DMS114 treated with DMSO at 0.1 percent for 48 hours (cell line): ENCODE measurements at regions not wholly inside any gene's neighbourhood (a gene's known extent, or its start where the extent isn't known, plus 50 kb on each side); places are given as distances from the start of the nearest gene placed in this dataset.
"Not testable (repeated sequence)": the region's sequence is repeated elsewhere in the genome, so short reads cannot be mapped to it uniquely, and the experiment has no call there.

Source experiments
- DNase-seq: peaks from one replicate; lab custom pipeline; 2025; ENCODE audit not compliant: unreplicated experiment; lab: John Stamatoyannopoulos, UW

- DNase-seq, result no peak
These were observed 205.3 kb downstream of the SOX2 start for GRCh38 chr3:181917027-181917426.

GRCh38 chr3:181919375-181919774, 207.7 kb downstream of the SOX2 start:
- no peak for DNase-seq

- DNase-seq, result no peak
These were observed 208.7 kb downstream of the SOX2 start for GRCh38 chr3:181920409-181920808.

- DNase-seq, result no peak
These were observed 209.5 kb downstream of the SOX2 start for GRCh38 chr3:181921220-181921619.

GRCh38 chr3:181925841-181926240, 214.1 kb downstream of the SOX2 start:
- not testable (repeated sequence) for DNase-seq

- DNase-seq, result no peak
These were observed 217.8 kb downstream of the SOX2 start for GRCh38 chr3:181929501-181929900.

- DNase-seq, result no peak
These were observed 218.4 kb downstream of the SOX2 start for GRCh38 chr3:181930105-181930504.

GRCh38 chr3:181932039-181932438, 220.3 kb downstream of the SOX2 start:
- DNase-seq, result no peak

GRCh38 chr3:181933052-181933618, 221.4 kb downstream of the SOX2 start:
- no peak for DNase-seq

GRCh38 chr3:181935915-181936314, 224.2 kb downstream of the SOX2 start:
- DNase-seq, result no peak

- no peak for DNase-seq
These were observed 225.0 kb downstream of the SOX2 start for GRCh38 chr3:181936774-181937173.

- not testable (repeated sequence) for DNase-seq
These were observed 226.9 kb downstream of the SOX2 start for GRCh38 chr3:181938580-181938979.

- no peak for DNase-seq
These were observed 229.0 kb downstream of the SOX2 start for GRCh38 chr3:181940703-181941102.

GRCh38 chr3:181941250-181941649, 229.5 kb downstream of the SOX2 start:
- DNase-seq, result no peak

GRCh38 chr3:181943285-181943684, 231.6 kb downstream of the SOX2 start:
- DNase-seq, result no peak

GRCh38 chr3:181947606-181948005, 235.9 kb downstream of the SOX2 start:
- no peak for DNase-seq

GRCh38 chr3:181948286-181948685, 236.6 kb downstream of the SOX2 start:
- DNase-seq, result no peak

- no peak for DNase-seq
These were observed 240.5 kb downstream of the SOX2 start for GRCh38 chr3:181952221-181952620.

GRCh38 chr3:181952929-181953328, 241.2 kb downstream of the SOX2 start:
- no peak for DNase-seq

GRCh38 chr3:181955566-181955965, 243.8 kb downstream of the SOX2 start:
- no peak for DNase-seq

GRCh38 chr3:181956122-181956521, 244.4 kb downstream of the SOX2 start:
- DNase-seq, result no peak

- DNase-seq, result no peak
These were observed 254.7 kb downstream of the SOX2 start for GRCh38 chr3:181966393-181966792.

GRCh38 chr3:181969925-181970324, 258.2 kb downstream of the SOX2 start:
- no peak for DNase-seq

- DNase-seq, result no peak
These were observed 259.7 kb downstream of the SOX2 start for GRCh38 chr3:181971424-181971823.
